ENCODE measurements at regions not wholly inside any gene's neighbourhood (a gene's known extent, or its start where the extent isn't known, plus 50 kb on each side); places are given as distances from the start of the nearest gene placed in this dataset.
A peak's percentile ranks its signal among the peaks of the same experiment; 100 is the strongest.
"Not testable (repeated sequence)": the region's sequence is repeated elsewhere in the genome, so short reads cannot be mapped to it uniquely, and the experiment has no call there.

- Histone ChIP-seq H3K4me1 (no peaks in the 10 kb centered on the region), H3K27ac (no peak overlapping the region), H3K4me3 (no peak overlapping the region), H3K4me2 (no peak overlapping the region), H3K9me3 (0 out of 3 replicates have a peak, but pooled peaks cover 6% of the 10 kb centered on the region)
- ChIA-PET CTCF (interaction anchor here (1.8 kb wide), 1 partner anchor 12 kb away, joined by 5 read pairs; no protein-coding TSS in a partner anchor), POLR2A (no interaction called here)
- 10% methylated on average over 5 of the region's 5 CpGs for WGBS (ENCODE audit: missing lambda C conversion rate)
- ATAC-seq (no peak), DNase-seq (ENCODE audit: low read depth in 1 of 2, low spot score in 1 of 2) (no peak), FAIRE-seq (peak; percentile 96)
- no peak for TF ChIP-seq HOXB13 (CRISPR knock-in tag; IDR thresholded peaks at IDR 0.05; ENCODE audit: low read depth)
- no peak for TF ChIP-seq NFE2L2 (conservative IDR thresholded peaks at IDR 0.05; ENCODE audit: low read length)
- TF ChIP-seq E2F6 (IDR thresholded peaks at IDR 0.05; ENCODE audit: borderline replicate concordance, low read depth) = no peak
- no peak for TF ChIP-seq ELK1 (IDR thresholded peaks at IDR 0.05; ENCODE audit: low read depth, low read length)
- no peak for TF ChIP-seq HMGXB4 (CRISPR knock-in tag; IDR thresholded peaks at IDR 0.05; ENCODE audit: borderline replicate concordance)
- TF ChIP-seq KDM1A (IDR thresholded peaks at IDR 0.05; ENCODE audit: low read depth) = no peak
- TF ChIP-seq ATOH8 (CRISPR knock-in tag; IDR thresholded peaks at IDR 0.05; ENCODE audit: low read depth) = no peak
- no peak for TF ChIP-seq HOXA7 (CRISPR knock-in tag; IDR thresholded peaks at IDR 0.05)
- no peak for TF ChIP-seq EP300 (IDR thresholded peaks at IDR 0.05)
- TF ChIP-seq RARB (CRISPR knock-in tag; IDR thresholded peaks at IDR 0.05) = no peak
- no peak for TF ChIP-seq CBX8 (IDR thresholded peaks at IDR 0.05)
- no peak for TF ChIP-seq RCOR1 (IDR thresholded peaks at IDR 0.05; ENCODE audit: low read depth, low read length)
- no peak for TF ChIP-seq HES2 (IDR thresholded peaks at IDR 0.05)
Observed at GRCh38 chr15:20658024-20658423, 116.4 kb upstream of the GOLGA6L6 start.

- FAIRE-seq (no peak), DNase-seq (ENCODE audit: low read depth in 1 of 2, low spot score in 1 of 2) (no peak), ATAC-seq (no peak)
- Histone ChIP-seq H3K4me1 (no peaks in the 10 kb centered on the region), H3K27ac (no peak overlapping the region), H3K4me2 (no peak overlapping the region), H3K4me3 (no peak overlapping the region), H3K9me3 (0 out of 3 replicates have a peak, but pooled peaks cover 6% of the 10 kb centered on the region)
- ChIA-PET CTCF (interaction anchor here (1.8 kb wide), 1 partner anchor 11 kb away, joined by 5 read pairs; no protein-coding TSS in a partner anchor), POLR2A (no interaction called here)
- TF ChIP-seq HEYL (CRISPR knock-in tag; IDR thresholded peaks at IDR 0.05) (no peak), MAFK (IDR thresholded peaks at IDR 0.05; ENCODE audit: partially characterized antibody) (peak; percentile 89)
- 31% methylated on average over 1 of the region's 1 CpG for WGBS (ENCODE audit: missing lambda C conversion rate)
Observed at GRCh38 chr15:20657084-20657483, 115.5 kb upstream of the GOLGA6L6 start.

- Histone ChIP-seq H3K27ac (no peak overlapping the region), H3K4me1 (no peaks in the 10 kb centered on the region), H3K9me3 (0 out of 3 replicates have a peak, but pooled peaks cover 10% of the 10 kb centered on the region), H3K4me3 (no peak overlapping the region), H3K4me2 (no peak overlapping the region)
- peak; percentile 81 for TF ChIP-seq MAFK (IDR thresholded peaks at IDR 0.05; ENCODE audit: partially characterized antibody)
- TF ChIP-seq KDM5A (IDR thresholded peaks at IDR 0.05) = no peak
- no peak for TF ChIP-seq REST (IDR thresholded peaks at IDR 0.05)
- CTCF ChIA-PET = interaction anchor here (1.0 kb wide), 1 partner anchor 10 kb away, joined by 3 read pairs; no protein-coding TSS in a partner anchor
- POLR2A ChIA-PET = no interaction called here
- ATAC-seq (no peak), FAIRE-seq (no peak), DNase-seq (ENCODE audit: low read depth in 1 of 2, low spot score in 1 of 2) (no peak)
- 39% methylated on average over 2 of the region's 2 CpGs for WGBS (ENCODE audit: missing lambda C conversion rate)
Observed at GRCh38 chr15:20652914-20653313, 111.3 kb upstream of the GOLGA6L6 start.

- H3K4me3 ChIP-seq; ATAC-seq; POLR2A ChIA-PET; H3K4me2 ChIP-seq; H3K27ac ChIP-seq; CTCF ChIA-PET; H3K4me1 ChIP-seq; FAIRE-seq; DNase-seq (ENCODE audit: low read depth in 1 of 2, low spot score in 1 of 2): not testable (repeated sequence)
- peaks cover 10% of the 10 kb centered on the region; the same call in 2 of the 3 replicates for H3K9me3 ChIP-seq
- WGBS (ENCODE audit: missing lambda C conversion rate) = 26% methylated on average over 6 of the region's 6 CpGs
Observed at GRCh38 chr15:20648402-20648975, 106.9 kb upstream of the GOLGA6L6 start.
